A673 (cell line): ENCODE measurements at regions not wholly inside any gene's neighbourhood (a gene's known extent, or its start where the extent isn't known, plus 50 kb on each side); places are given as distances from the start of the nearest gene placed in this dataset.
"Not testable (repeated sequence)": the region's sequence is repeated elsewhere in the genome, so short reads cannot be mapped to it uniquely, and the experiment has no call there.

ENCODE experiments used
- BruUV-seq: library from RNA; stranded (reverse); fragments of 400-500 nt; replicated peaks from 2 replicates; lab custom pipeline; 2021; lab: Mats Ljungman, UMichigan
- CTCF ChIA-PET: fragments of 300-600 bp; sonication (Branson Sonifier 250); formaldehyde crosslinking; loops from one replicate; lab custom pipeline; 2022; ENCODE audit warnings: antibody characterized with exemption; lab: Charles Lee
- POLR2A ChIA-PET: fragments of 300-600 bp; sonication (Branson Sonifier 250); formaldehyde crosslinking; loops from one replicate; lab custom pipeline; 2022; ENCODE audit warnings: antibody characterized with exemption; ENCODE audit not compliant: low non-redundant PET; lab: Charles Lee
- DNase-seq: peaks from one replicate; pipeline ENCODE4 v3.0.0-alpha.2; 2015; ENCODE audit warnings: low spot score
- H3K27ac ChIP-seq: fragments of 200-600 bp; sonication (generic); 2 replicates; pipeline ENCODE4 v1.5.1; 2016; ENCODE audit warnings: mixed run types, low read depth, mild to moderate bottlenecking, mixed read lengths, antibody characterized with exemption, low read length; ENCODE audit not compliant: poor library complexity, severe bottlenecking
- H3K27me3 ChIP-seq: fragments of 200-600 bp; sonication (generic); replicated peaks from 2 replicates; pipeline ENCODE4 v1.6.1; 2017; ENCODE audit warnings: mixed run types, low read depth, mild to moderate bottlenecking, mixed read lengths, antibody characterized with exemption, low read length; ENCODE audit not compliant: insufficient read depth, poor library complexity
- H3K36me3 ChIP-seq: fragments of 200-600 bp; sonication (generic); 2 replicates; pipeline ENCODE4 v1.6.1; 2016; ENCODE audit warnings: mixed run types, mild to moderate bottlenecking, mixed read lengths, antibody characterized with exemption, low read length; ENCODE audit not compliant: insufficient read depth, poor library complexity, severe bottlenecking
- H3K4me1 ChIP-seq: fragments of 200-600 bp; sonication (generic); 2 replicates; pipeline ENCODE4 v1.6.1; 2017; ENCODE audit warnings: mixed run types, mild to moderate bottlenecking, mixed read lengths, antibody characterized with exemption, low read length; ENCODE audit not compliant: insufficient read depth, poor library complexity, severe bottlenecking
- H3K4me3 ChIP-seq: fragments of 200-600 bp; sonication (generic); 2 replicates; pipeline ENCODE4 v1.5.1; 2016; ENCODE audit warnings: low read depth, mixed run types, mild to moderate bottlenecking, mixed read lengths, low read length; ENCODE audit not compliant: poor library complexity, severe bottlenecking
- H3K9me3 ChIP-seq: fragments of 200-600 bp; sonication (generic); 2 replicates; pipeline ENCODE4 v1.6.1; 2016; ENCODE audit warnings: mixed run types, low read depth, mild to moderate bottlenecking, mixed read lengths, antibody characterized with exemption, low read length; ENCODE audit not compliant: poor library complexity, severe bottlenecking
- CTCF ChIP-seq: fragments of 300-800, 200-600 bp; sonication (generic); conservative IDR thresholded peaks from 2 replicates; pipeline ENCODE4 v1.5.1; 2017; ENCODE audit warnings: low read depth, mild to moderate bottlenecking, antibody characterized with exemption, low read length, moderate library complexity, mixed read lengths
- EZH2 ChIP-seq: fragments of 200-600 bp; sonication (generic); IDR thresholded peaks from 2 replicates; pipeline ENCODE4 v1.6.1; 2017; ENCODE audit warnings: borderline replicate concordance, low read depth, mild to moderate bottlenecking, mixed read lengths, antibody characterized with exemption, low read length; ENCODE audit not compliant: poor library complexity, severe bottlenecking
- intact Hi-C: fragments of 100-400 bp; cut with micrococcal nuclease; formaldehyde crosslinking; loops from one replicate; pipeline ENCODE4 v1.10.0; 2022; ENCODE audit not compliant: unreplicated experiment

- BruUV-seq = no TSS peak
- no peak overlapping the region for H3K4me3 ChIP-seq
Observed at GRCh38 chr12:116667752-116668151, 70.1 kb downstream of the SPRING1 start.

GRCh38 chr12:116666829-116667228 lies 71.0 kb downstream of the SPRING1 start:
- H3K27me3 ChIP-seq, POLR2A ChIA-PET, DNase-seq, BruUV-seq, H3K4me1 ChIP-seq, CTCF ChIA-PET, H3K4me3 ChIP-seq, H3K9me3 ChIP-seq, intact Hi-C loops, H3K27ac ChIP-seq, H3K36me3 ChIP-seq: not testable (repeated sequence)

More at GRCh38 chr12:116667752-116668151, 70.1 kb downstream of the SPRING1 start:
- Histone ChIP-seq H3K4me1 (no peaks in the 10 kb centered on the region), H3K27me3 (no peaks in the 10 kb centered on the region), H3K9me3 (no peaks in the 10 kb centered on the region), H3K36me3 (no peaks in the 10 kb centered on the region), H3K27ac (no peak overlapping the region)
- ChIA-PET POLR2A (no interaction called here), CTCF (no interaction called here)
- TF ChIP-seq EZH2 (no peak), CTCF (no peak)
- intact Hi-C loops = no loop called here
- no peak for DNase-seq

- DNase-seq = no peak
- POLR2A ChIA-PET = no interaction called here
- BruUV-seq = no TSS peak
- CTCF ChIA-PET = no interaction called here
- no peak overlapping the region for H3K4me3 ChIP-seq
- H3K9me3 ChIP-seq = no peaks in the 10 kb centered on the region
- no peaks in the 10 kb centered on the region for H3K36me3 ChIP-seq
- no peaks in the 10 kb centered on the region for H3K27me3 ChIP-seq
- H3K4me1 ChIP-seq = no peaks in the 10 kb centered on the region
- TF ChIP-seq EZH2 (no peak), CTCF (no peak)
- H3K27ac ChIP-seq = no peak overlapping the region
- intact Hi-C loops = no loop called here
Observed at GRCh38 chr12:116666305-116666673, 71.6 kb downstream of the SPRING1 start.

- BruUV-seq = no TSS peak
- no peak for DNase-seq
- ChIA-PET CTCF (no interaction called here), POLR2A (no interaction called here)
- Histone ChIP-seq H3K27ac (no peak overlapping the region), H3K27me3 (no peaks in the 10 kb centered on the region), H3K4me3 (no peak overlapping the region), H3K4me1 (no peaks in the 10 kb centered on the region), H3K36me3 (no peaks in the 10 kb centered on the region), H3K9me3 (no peaks in the 10 kb centered on the region)
- TF ChIP-seq EZH2 (no peak), CTCF (no peak)
- intact Hi-C loops = no loop called here
Observed at GRCh38 chr12:116665666-116666304, 72.1 kb downstream of the SPRING1 start.
